CD4-positive, alpha-beta T cell treated with Interleukin-6 at 100 ng/mL for 8 hours (primary cell): ENCODE measurements at regions not wholly inside any gene's neighbourhood (a gene's known extent, or its start where the extent isn't known, plus 50 kb on each side); places are given as distances from the start of the nearest gene placed in this dataset.
"Not testable (repeated sequence)": the region's sequence is repeated elsewhere in the genome, so short reads cannot be mapped to it uniquely, and the experiment has no call there.

ENCODE experiments used
- DNase-seq: peaks from one replicate; pipeline ENCODE4 v3.0.0-alpha.2; 2020; ENCODE audit warnings: mixed read lengths, low spot score

GRCh38 chr2:144124882-144125281, 395.0 kb downstream of the ZEB2 start:
- no peak for DNase-seq

GRCh38 chr2:144120487-144120886, 399.4 kb downstream of the ZEB2 start:
- no peak for DNase-seq

GRCh38 chr2:144117086-144117485, 402.8 kb downstream of the ZEB2 start:
- DNase-seq: no peak

- DNase-seq: no peak
Measured at GRCh38 chr2:144115739-144116291, 404.1 kb downstream of the ZEB2 start.

- no peak for DNase-seq
Measured at GRCh38 chr2:144114760-144115159, 405.2 kb downstream of the ZEB2 start.

GRCh38 chr2:144111437-144111836, 408.5 kb downstream of the ZEB2 start:
- DNase-seq: no peak

GRCh38 chr2:144106104-144106503, 413.8 kb downstream of the ZEB2 start:
- DNase-seq: not testable (repeated sequence)

GRCh38 chr2:144102386-144102785, 417.5 kb downstream of the ZEB2 start:
- DNase-seq: no peak

GRCh38 chr2:144099780-144100377, 420.0 kb downstream of the ZEB2 start:
- no peak for DNase-seq

GRCh38 chr2:144099340-144099739, 420.6 kb downstream of the ZEB2 start:
- DNase-seq: no peak

- DNase-seq: no peak
Measured at GRCh38 chr2:144097440-144098225, 422.3 kb downstream of the ZEB2 start.

GRCh38 chr2:144096531-144096930, 423.4 kb downstream of the ZEB2 start:
- DNase-seq: no peak

- DNase-seq: no peak
Measured at GRCh38 chr2:144094408-144095151, 425.3 kb downstream of the ZEB2 start.

GRCh38 chr2:144091622-144092021, 428.3 kb downstream of the ZEB2 start:
- no peak for DNase-seq

GRCh38 chr2:144088863-144089262, 431.1 kb downstream of the ZEB2 start:
- no peak for DNase-seq

GRCh38 chr2:144086965-144087364, 433.0 kb downstream of the ZEB2 start:
- no peak for DNase-seq

- DNase-seq: no peak
Measured at GRCh38 chr2:144085016-144085415, 434.9 kb downstream of the ZEB2 start.

- no peak for DNase-seq
Measured at GRCh38 chr2:144084114-144084661, 435.7 kb downstream of the ZEB2 start.

GRCh38 chr2:144083211-144083610, 436.7 kb downstream of the ZEB2 start:
- no peak for DNase-seq

- no peak for DNase-seq
Measured at GRCh38 chr2:144082777-144083176, 437.1 kb downstream of the ZEB2 start.

- DNase-seq: no peak
Measured at GRCh38 chr2:144082327-144082726, 437.6 kb downstream of the ZEB2 start.

GRCh38 chr2:144081272-144081671, 438.6 kb downstream of the ZEB2 start:
- DNase-seq: no peak
